NCI-H2081 treated with DMSO at 0.1 percent for 48 hours (cell line): ENCODE measurements at regions not wholly inside any gene's neighbourhood (a gene's known extent, or its start where the extent isn't known, plus 50 kb on each side); places are given as distances from the start of the nearest gene placed in this dataset.
"Not testable (repeated sequence)": the region's sequence is repeated elsewhere in the genome, so short reads cannot be mapped to it uniquely, and the experiment has no call there.

ENCODE experiments used
- DNase-seq: peaks from one replicate; lab custom pipeline; 2025; lab: John Stamatoyannopoulos, UW

GRCh38 chr17:13209081-13209480, 191.3 kb upstream of the ELAC2 start:
- no peak for DNase-seq

- no peak for DNase-seq
Measured at GRCh38 chr17:13204607-13205237, 186.9 kb upstream of the ELAC2 start.

- no peak for DNase-seq
Measured at GRCh38 chr17:13202835-13203234, 185.0 kb upstream of the ELAC2 start.

- DNase-seq = no peak
Measured at GRCh38 chr17:13200671-13201070, 182.8 kb upstream of the ELAC2 start.

GRCh38 chr17:13199425-13199824, 181.6 kb upstream of the ELAC2 start:
- DNase-seq = no peak

GRCh38 chr17:13197586-13197985, 179.8 kb upstream of the ELAC2 start:
- DNase-seq = no peak

GRCh38 chr17:13194887-13195286, 177.1 kb upstream of the ELAC2 start:
- no peak for DNase-seq

GRCh38 chr17:13182854-13183253, 165.0 kb upstream of the ELAC2 start:
- DNase-seq = peak; percentile 68

GRCh38 chr17:13182450-13182849, 164.6 kb upstream of the ELAC2 start:
- DNase-seq = no peak

GRCh38 chr17:13181683-13182082, 163.9 kb upstream of the ELAC2 start:
- no peak for DNase-seq

- DNase-seq = no peak
Measured at GRCh38 chr17:13176436-13176835, 158.6 kb upstream of the ELAC2 start.

- no peak for DNase-seq
Measured at GRCh38 chr17:13171790-13172189, 154.0 kb upstream of the ELAC2 start.

- DNase-seq = no peak
Measured at GRCh38 chr17:13162361-13162760, 144.5 kb upstream of the ELAC2 start.

GRCh38 chr17:13160790-13161189, 143.0 kb upstream of the ELAC2 start:
- DNase-seq = no peak

- DNase-seq = no peak
Measured at GRCh38 chr17:13160296-13160695, 142.5 kb upstream of the ELAC2 start.

- no peak for DNase-seq
Measured at GRCh38 chr17:13158494-13159240, 140.8 kb upstream of the ELAC2 start.

GRCh38 chr17:13157656-13158055, 139.8 kb upstream of the ELAC2 start:
- DNase-seq = no peak

- no peak for DNase-seq
Measured at GRCh38 chr17:13154930-13155329, 137.1 kb upstream of the ELAC2 start.

GRCh38 chr17:13154398-13154797, 136.6 kb upstream of the ELAC2 start:
- no peak for DNase-seq

GRCh38 chr17:13153036-13153435, 135.2 kb upstream of the ELAC2 start:
- DNase-seq = no peak

GRCh38 chr17:13152501-13152900, 134.7 kb upstream of the ELAC2 start:
- no peak for DNase-seq

- DNase-seq = not testable (repeated sequence)
Measured at GRCh38 chr17:13150738-13151137, 132.9 kb upstream of the ELAC2 start.

- DNase-seq = no peak
Measured at GRCh38 chr17:13143001-13143400, 125.2 kb upstream of the ELAC2 start.

- DNase-seq = no peak
Measured at GRCh38 chr17:13140750-13141149, 122.9 kb upstream of the ELAC2 start.
